Natural killer cell (primary cell): ENCODE measurements at regions not wholly inside any gene's neighbourhood (a gene's known extent, or its start where the extent isn't known, plus 50 kb on each side); places are given as distances from the start of the nearest gene placed in this dataset.

ENCODE experiments used
- ATAC-seq, 3 donors: fragments of 150-1000 bp in 2 of 3; fragments of 200-7000 bp in 1 of 3; cut with Tn5 transposase; 1 replicate in 1 of 3; 2 replicates in 2 of 3; pipeline ENCODE4 v1.10.0; 2021; ENCODE audit warnings: mild to moderate bottlenecking in 2 of 3, moderate library complexity in 2 of 3
- DNase-seq, 2 donors: peaks; one replicate each; pipeline versions ENCODE4 v3.0.0 to v3.0.0-alpha.2; 2013 to 2021; ENCODE audit warnings: mixed read lengths in 1 of 2
- H3K27ac ChIP-seq: one replicate; pipeline ENCODE4 v1.5.1; 2013; ENCODE audit warnings: mild to moderate bottlenecking, low read length
- H3K27me3 ChIP-seq: one replicate; pipeline ENCODE4 v1.6.1; 2013; ENCODE audit warnings: low read length; ENCODE audit not compliant: control insufficient read depth, insufficient read depth
- H3K36me3 ChIP-seq: one replicate; pipeline ENCODE4 v1.6.1; 2013; ENCODE audit warnings: low read length; ENCODE audit not compliant: control insufficient read depth, insufficient read depth
- H3K4me1 ChIP-seq: one replicate; pipeline ENCODE4 v1.6.1; 2013; ENCODE audit warnings: low read length; ENCODE audit not compliant: control insufficient read depth, insufficient read depth
- H3K4me3 ChIP-seq: one replicate; pipeline ENCODE4 v1.5.1; 2013; ENCODE audit warnings: low read length
- H3K9me3 ChIP-seq: one replicate; pipeline ENCODE4 v1.6.1; 2013; ENCODE audit warnings: low read length; ENCODE audit not compliant: control insufficient read depth, insufficient read depth
- H3K27ac Mint-ChIP-seq, 2 donors: one replicate each; pipeline ENCODE4 v1.8.0; 2022; ENCODE audit warnings: mild to moderate bottlenecking in 2 of 2, mixed read lengths in 2 of 2, moderate library complexity in 1 of 2
- H3K27me3 Mint-ChIP-seq, 2 donors: one replicate each; pipeline ENCODE4 v1.8.0; 2022; ENCODE audit warnings: low read depth in 2 of 2, mixed read lengths in 2 of 2
- H3K36me3 Mint-ChIP-seq: one replicate; pipeline ENCODE4 v1.8.0; 2022; ENCODE audit warnings: mixed read lengths
- H3K4me1 Mint-ChIP-seq, 2 donors: one replicate each; pipeline ENCODE4 v1.8.0; 2022; ENCODE audit warnings: mixed read lengths in 2 of 2
- H3K4me3 Mint-ChIP-seq: one replicate; pipeline ENCODE4 v1.8.0; 2022; ENCODE audit warnings: mild to moderate bottlenecking, moderate library complexity, mixed read lengths
- H3K9me3 Mint-ChIP-seq, 2 donors: one replicate each; pipeline ENCODE4 v1.8.0; 2022; ENCODE audit warnings: mixed read lengths in 2 of 2
- WGBS: methylation state at CpG from one replicate; pipeline ENCODE4 v1.1.7; 2013; ENCODE audit warnings: missing lambda C conversion rate; ENCODE audit not compliant: insufficient coverage; 5-methylcytosine and 5-hydroxymethylcytosine counted together
- intact Hi-C: fragments of 100-400 bp; cut with micrococcal nuclease; formaldehyde crosslinking; loops from one replicate; pipeline ENCODE4 v1.14.2; 2022
- TF ChIP-seq, protein P1 (sequence below): fragments of 200-600 bp; IDR thresholded peaks from one replicate; pipeline ENCODE4 v1.8.0; 2022; ENCODE audit warnings: antibody characterized with exemption

DNA sequence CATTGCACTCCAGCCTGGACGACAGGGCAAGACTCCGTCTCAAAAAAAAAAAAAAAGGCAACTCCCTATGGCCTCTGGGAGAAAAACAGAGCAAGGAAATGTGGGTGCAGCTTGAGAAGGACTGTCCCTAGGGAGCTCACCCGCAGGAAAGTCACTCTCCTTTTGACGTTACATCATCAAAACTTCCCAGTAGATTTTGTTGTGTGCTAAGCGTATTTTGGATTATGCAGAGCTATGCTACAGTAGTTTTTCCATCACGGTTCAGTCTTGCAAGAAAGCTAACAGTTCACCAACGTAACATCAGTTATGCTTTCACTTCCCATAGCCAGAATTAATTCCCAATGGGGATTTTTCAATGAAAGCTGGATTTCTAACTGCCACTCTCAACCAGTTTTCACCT is 138.8 kb downstream of the HSD17B3 start:
- no peaks in the 10 kb centered on the region for H3K9me3 Mint-ChIP-seq
- 77% methylated on average over 6 of the region's 7 CpGs for WGBS
- H3K36me3 ChIP-seq = no peaks in the 10 kb centered on the region
- H3K27me3 ChIP-seq = peaks cover 7% of the 10 kb centered on the region
- no peak overlapping the region for H3K27ac Mint-ChIP-seq
- peaks cover 4% of the 10 kb centered on the region for H3K9me3 ChIP-seq
- intact Hi-C loops = no loop called here
- no peaks in the 10 kb centered on the region for H3K36me3 Mint-ChIP-seq
- no peak overlapping the region for H3K4me3 ChIP-seq
- H3K4me1 ChIP-seq = peaks cover 15% of the 10 kb centered on the region
- peaks cover 13 to 30% of the 10 kb centered on the region in 2 donors for H3K27me3 Mint-ChIP-seq
- H3K4me3 Mint-ChIP-seq = no peak overlapping the region
- no peak for ATAC-seq
- peaks cover 14 to 17% of the 10 kb centered on the region in 2 donors for H3K4me1 Mint-ChIP-seq
- no peak for DNase-seq
- H3K27ac ChIP-seq = no peak overlapping the region
- TF ChIP-seq, protein P1, sequence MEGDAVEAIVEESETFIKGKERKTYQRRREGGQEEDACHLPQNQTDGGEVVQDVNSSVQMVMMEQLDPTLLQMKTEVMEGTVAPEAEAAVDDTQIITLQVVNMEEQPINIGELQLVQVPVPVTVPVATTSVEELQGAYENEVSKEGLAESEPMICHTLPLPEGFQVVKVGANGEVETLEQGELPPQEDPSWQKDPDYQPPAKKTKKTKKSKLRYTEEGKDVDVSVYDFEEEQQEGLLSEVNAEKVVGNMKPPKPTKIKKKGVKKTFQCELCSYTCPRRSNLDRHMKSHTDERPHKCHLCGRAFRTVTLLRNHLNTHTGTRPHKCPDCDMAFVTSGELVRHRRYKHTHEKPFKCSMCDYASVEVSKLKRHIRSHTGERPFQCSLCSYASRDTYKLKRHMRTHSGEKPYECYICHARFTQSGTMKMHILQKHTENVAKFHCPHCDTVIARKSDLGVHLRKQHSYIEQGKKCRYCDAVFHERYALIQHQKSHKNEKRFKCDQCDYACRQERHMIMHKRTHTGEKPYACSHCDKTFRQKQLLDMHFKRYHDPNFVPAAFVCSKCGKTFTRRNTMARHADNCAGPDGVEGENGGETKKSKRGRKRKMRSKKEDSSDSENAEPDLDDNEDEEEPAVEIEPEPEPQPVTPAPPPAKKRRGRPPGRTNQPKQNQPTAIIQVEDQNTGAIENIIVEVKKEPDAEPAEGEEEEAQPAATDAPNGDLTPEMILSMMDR = no peak

DNA sequence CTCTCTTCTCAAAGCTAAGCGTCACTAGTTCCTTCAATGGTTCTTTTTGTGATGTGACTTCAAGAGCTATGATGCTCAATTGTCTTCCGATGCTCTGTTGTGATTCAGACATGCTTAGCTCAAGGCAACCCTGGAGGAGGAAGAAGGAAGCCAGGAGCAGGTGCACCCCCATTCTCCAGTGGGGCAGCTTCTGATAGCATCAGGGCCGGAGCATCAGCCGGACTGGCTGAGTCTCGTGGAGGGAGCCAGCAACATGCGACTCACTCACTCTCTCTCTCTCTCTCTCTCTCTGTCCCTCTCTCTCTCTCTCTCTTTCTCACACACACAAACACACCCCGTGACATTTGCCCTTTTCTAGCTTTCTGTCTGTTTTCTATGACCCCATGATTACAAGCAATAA is 140.2 kb downstream of the HSD17B3 start:
- H3K4me1 Mint-ChIP-seq = peaks cover 23 to 31% of the 10 kb centered on the region in 2 donors
- H3K27ac Mint-ChIP-seq = no peak overlapping the region
- WGBS = 77% methylated on average over 7 of the region's 7 CpGs
- H3K9me3 Mint-ChIP-seq = no peaks in the 10 kb centered on the region
- no peaks in the 10 kb centered on the region for H3K36me3 Mint-ChIP-seq
- Histone ChIP-seq H3K27ac (no peak overlapping the region), H3K36me3 (no peaks in the 10 kb centered on the region), H3K4me1 (peaks cover 19% of the 10 kb centered on the region), H3K4me3 (no peak overlapping the region), H3K9me3 (peaks cover 4% of the 10 kb centered on the region), H3K27me3 (peaks cover 4% of the 10 kb centered on the region)
- DNase-seq (no peak), ATAC-seq (no peak)
- no peak overlapping the region for H3K4me3 Mint-ChIP-seq
- intact Hi-C loops = no loop called here
- H3K27me3 Mint-ChIP-seq = peaks cover 19 to 34% of the 10 kb centered on the region in 2 donors
- TF ChIP-seq, protein P1 = no peak

DNA sequence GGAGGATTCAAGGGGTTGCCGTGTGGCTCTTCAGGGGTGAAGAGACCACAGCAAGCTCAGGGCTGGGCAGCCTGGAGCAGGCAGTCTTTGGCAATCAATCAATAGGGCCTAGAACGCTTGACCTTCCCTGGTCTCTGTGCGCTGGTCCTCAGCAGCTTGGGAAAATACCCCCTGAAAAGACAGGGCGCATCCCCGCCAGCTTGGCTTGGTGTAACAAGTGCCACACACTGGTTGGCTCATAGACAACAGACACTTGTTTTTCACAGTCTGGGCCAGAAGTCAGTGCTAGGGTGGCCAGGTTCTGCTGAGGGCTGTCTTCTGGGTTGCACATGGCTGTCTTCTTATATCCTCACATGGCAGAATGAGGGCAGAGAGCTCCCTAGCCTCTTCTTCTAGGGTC is 141.1 kb downstream of the HSD17B3 start:
- intact Hi-C loops = no loop called here
- TF ChIP-seq, protein P1 = no peak
- Mint-ChIP-seq H3K4me1 (peaks cover 23 to 31% of the 10 kb centered on the region in 2 donors), H3K27ac (no peak overlapping the region), H3K36me3 (no peaks in the 10 kb centered on the region), H3K9me3 (no peaks in the 10 kb centered on the region), H3K4me3 (no peak overlapping the region), H3K27me3 (peaks cover 29 to 38% of the 10 kb centered on the region in 2 donors)
- H3K4me1 ChIP-seq = peaks cover 19% of the 10 kb centered on the region
- ATAC-seq (no peak), DNase-seq (no peak)
- peaks cover 4% of the 10 kb centered on the region for H3K9me3 ChIP-seq
- WGBS = 95% methylated on average over 5 of the region's 5 CpGs
- no peak overlapping the region for H3K4me3 ChIP-seq
- no peaks in the 10 kb centered on the region for H3K36me3 ChIP-seq
- H3K27ac ChIP-seq = no peak overlapping the region
- H3K27me3 ChIP-seq = peaks cover 9% of the 10 kb centered on the region

DNA sequence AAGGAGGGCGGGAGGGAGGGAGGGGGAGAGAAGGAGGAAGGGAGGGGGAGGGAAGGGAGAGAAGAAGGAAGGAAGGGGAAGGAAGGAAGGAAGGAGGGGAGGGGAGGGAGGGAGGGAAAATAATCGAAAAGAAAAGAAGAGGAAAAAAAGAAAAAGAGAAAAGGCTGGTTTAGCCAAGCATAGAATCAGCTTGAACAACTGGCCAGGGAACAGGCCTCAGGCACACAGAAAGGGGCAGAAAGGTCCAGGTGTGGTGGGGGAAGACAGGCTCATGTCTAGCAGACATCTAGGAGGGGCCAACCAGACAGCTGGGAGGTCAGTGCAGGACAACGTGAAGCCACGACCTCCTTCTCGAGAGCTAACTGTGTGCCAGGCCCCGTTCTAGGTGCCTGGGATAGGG is 141.8 kb downstream of the HSD17B3 start:
- peaks cover 33 to 38% of the 10 kb centered on the region in 2 donors for H3K27me3 Mint-ChIP-seq
- no peaks in the 10 kb centered on the region for H3K9me3 Mint-ChIP-seq
- Histone ChIP-seq H3K27me3 (peaks cover 9% of the 10 kb centered on the region), H3K36me3 (no peaks in the 10 kb centered on the region), H3K4me3 (no peak overlapping the region), H3K9me3 (peaks cover 4% of the 10 kb centered on the region), H3K27ac (no peak overlapping the region), H3K4me1 (peaks cover 19% of the 10 kb centered on the region)
- 88% methylated on average over 6 of the region's 6 CpGs for WGBS
- DNase-seq (no peak), ATAC-seq (no peak)
- no peak overlapping the region for H3K4me3 Mint-ChIP-seq
- peaks cover 23 to 31% of the 10 kb centered on the region in 2 donors for H3K4me1 Mint-ChIP-seq
- H3K36me3 Mint-ChIP-seq = no peaks in the 10 kb centered on the region
- TF ChIP-seq, protein P1 = no peak
- no peak overlapping the region for H3K27ac Mint-ChIP-seq
- intact Hi-C loops = no loop called here
